RWPE2 (cell line): ENCODE measurements at regions not wholly inside any gene's neighbourhood (a gene's known extent, or its start where the extent isn't known, plus 50 kb on each side); places are given as distances from the start of the nearest gene placed in this dataset.

Experiments
- ATAC-seq: fragments of 200-7000 bp; cut with Tn5 transposase; 3 replicates; pipeline ENCODE4 v1.9.1; 2021; ENCODE audit warnings: low read depth
- DNase-seq: peaks from one replicate; pipeline ENCODE4 v3.0.0-alpha.2; 2020; ENCODE audit warnings: low spot score
- H3K27ac ChIP-seq: fragments of 450-650 bp; 2 replicates; pipeline ENCODE4 v1.5.1; 2017; ENCODE audit warnings: mild to moderate bottlenecking; ENCODE audit not compliant: poor library complexity, severe bottlenecking
- H3K27me3 ChIP-seq: fragments of 250-450 bp; sonication (Bioruptor Pico); 2 replicates; pipeline ENCODE4 v1.5.1; 2021; ENCODE audit warnings: mild to moderate bottlenecking, moderate library complexity; ENCODE audit not compliant: insufficient read depth, poor library complexity, severe bottlenecking
- H3K36me3 ChIP-seq: fragments of 250-450 bp; sonication (Bioruptor Pico); 2 replicates; pipeline ENCODE4 v1.5.1; 2020; ENCODE audit warnings: low read depth, mild to moderate bottlenecking, moderate library complexity
- H3K4me1 ChIP-seq: fragments of 250-450 bp; sonication (Bioruptor Pico); 2 replicates; pipeline ENCODE4 v1.5.1; 2021; ENCODE audit warnings: mild to moderate bottlenecking, moderate library complexity; ENCODE audit not compliant: insufficient read depth, poor library complexity, severe bottlenecking
- H3K4me3 ChIP-seq: fragments of 250-450 bp; sonication (Bioruptor Pico); 2 replicates; pipeline ENCODE4 v1.5.1; 2021; ENCODE audit warnings: mild to moderate bottlenecking, moderate library complexity; ENCODE audit not compliant: severe bottlenecking
- H3K9me3 ChIP-seq: fragments of 250-450 bp; sonication (Bioruptor Pico); 2 replicates; pipeline ENCODE4 v1.5.1; 2021; ENCODE audit warnings: mild to moderate bottlenecking, moderate library complexity; ENCODE audit not compliant: severe bottlenecking
- TF ChIP-seq, protein P1 (sequence below): fragments of 450-650 bp; IDR thresholded peaks from one replicate; pipeline ENCODE4 v1.5.1; 2017; ENCODE audit warnings: mild to moderate bottlenecking, moderate library complexity; ENCODE audit not compliant: poor library complexity, severe bottlenecking

DNA sequence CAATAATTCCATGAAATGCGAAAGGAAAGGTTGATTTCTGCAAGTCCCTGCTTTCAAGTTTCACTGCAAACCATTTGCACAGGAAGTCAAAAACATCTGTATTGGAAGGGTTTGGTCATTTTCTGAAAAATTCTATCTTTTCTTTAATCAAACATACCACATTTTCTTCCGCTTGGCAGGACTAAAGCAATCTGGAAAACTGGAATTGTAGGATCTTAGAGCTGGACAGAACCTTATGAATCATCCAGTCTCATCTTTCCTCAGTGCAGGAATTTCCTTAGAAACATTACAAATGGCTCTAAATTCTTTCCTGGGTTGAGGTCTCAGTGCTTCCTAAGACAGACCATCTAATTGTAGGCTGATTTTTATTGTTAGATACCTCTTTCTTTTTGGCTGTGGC, 111.5 kb upstream of the ELAC2 start:
- TF ChIP-seq, protein P1, sequence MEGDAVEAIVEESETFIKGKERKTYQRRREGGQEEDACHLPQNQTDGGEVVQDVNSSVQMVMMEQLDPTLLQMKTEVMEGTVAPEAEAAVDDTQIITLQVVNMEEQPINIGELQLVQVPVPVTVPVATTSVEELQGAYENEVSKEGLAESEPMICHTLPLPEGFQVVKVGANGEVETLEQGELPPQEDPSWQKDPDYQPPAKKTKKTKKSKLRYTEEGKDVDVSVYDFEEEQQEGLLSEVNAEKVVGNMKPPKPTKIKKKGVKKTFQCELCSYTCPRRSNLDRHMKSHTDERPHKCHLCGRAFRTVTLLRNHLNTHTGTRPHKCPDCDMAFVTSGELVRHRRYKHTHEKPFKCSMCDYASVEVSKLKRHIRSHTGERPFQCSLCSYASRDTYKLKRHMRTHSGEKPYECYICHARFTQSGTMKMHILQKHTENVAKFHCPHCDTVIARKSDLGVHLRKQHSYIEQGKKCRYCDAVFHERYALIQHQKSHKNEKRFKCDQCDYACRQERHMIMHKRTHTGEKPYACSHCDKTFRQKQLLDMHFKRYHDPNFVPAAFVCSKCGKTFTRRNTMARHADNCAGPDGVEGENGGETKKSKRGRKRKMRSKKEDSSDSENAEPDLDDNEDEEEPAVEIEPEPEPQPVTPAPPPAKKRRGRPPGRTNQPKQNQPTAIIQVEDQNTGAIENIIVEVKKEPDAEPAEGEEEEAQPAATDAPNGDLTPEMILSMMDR, result no peak
- H3K4me1 ChIP-seq, result no peaks in the 10 kb centered on the region
- ATAC-seq (no peak), DNase-seq (no peak)
- no peaks in the 10 kb centered on the region for H3K27me3 ChIP-seq
- no peak overlapping the region for H3K4me3 ChIP-seq
- H3K27ac ChIP-seq, result no peak overlapping the region
- H3K36me3 ChIP-seq, result no peaks in the 10 kb centered on the region
- H3K9me3 ChIP-seq, result no peaks in the 10 kb centered on the region

DNA sequence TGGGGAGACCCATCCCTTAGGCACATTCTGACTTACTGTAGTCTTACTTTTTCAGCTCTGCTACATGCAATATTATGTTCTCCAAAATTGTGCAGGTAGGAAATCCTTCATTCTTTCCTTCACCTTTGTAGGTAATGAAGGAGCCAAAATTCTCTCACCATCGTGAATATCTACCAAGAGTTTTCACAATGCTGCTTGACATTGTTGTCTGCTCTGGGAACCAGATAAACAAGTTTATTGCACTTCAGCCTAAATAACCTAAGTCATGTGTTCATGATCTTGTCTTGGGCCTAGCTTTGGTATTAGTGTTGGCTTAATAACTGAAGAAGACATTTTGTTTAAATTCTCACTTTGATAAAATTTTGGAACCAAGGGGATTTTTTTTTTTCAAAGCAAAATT, 110.8 kb upstream of the ELAC2 start:
- TF ChIP-seq, protein P1, result no peak

DNA sequence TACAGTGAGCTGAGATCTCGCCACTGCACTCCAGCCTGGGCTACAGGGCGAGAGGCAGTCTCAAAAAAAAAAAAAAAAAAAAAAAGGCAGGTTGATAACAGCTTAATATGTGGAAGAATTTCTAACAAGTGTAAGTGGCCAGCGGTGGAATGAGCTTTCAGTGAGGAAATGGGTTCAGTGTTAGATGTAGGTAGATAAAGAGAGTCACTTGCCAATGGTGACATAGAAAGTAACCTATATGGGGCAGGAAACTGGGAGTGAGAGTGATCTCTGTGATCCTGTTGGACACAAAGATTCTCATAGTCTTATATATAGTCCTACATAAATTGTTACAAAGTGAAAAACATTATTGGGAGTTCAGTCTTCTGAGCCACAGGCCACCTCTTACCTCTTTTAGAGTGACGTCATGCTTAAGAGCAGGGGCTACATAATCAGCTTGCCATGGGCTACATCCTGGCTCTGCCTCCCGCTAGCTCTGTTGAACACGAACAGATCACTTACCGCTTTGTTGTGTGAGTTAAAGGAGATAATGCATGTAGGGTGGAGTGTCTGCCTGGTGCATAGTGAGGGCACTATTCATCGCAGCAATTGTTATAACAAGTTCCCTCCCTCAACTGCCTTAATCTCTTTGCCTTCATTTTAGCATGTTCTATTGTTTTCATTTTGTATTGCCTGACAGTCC, 110.2 kb upstream of the ELAC2 start:
- H3K4me1 ChIP-seq, result no peaks in the 10 kb centered on the region
- no peak for ATAC-seq
- H3K4me3 ChIP-seq, result no peak overlapping the region
- no peak overlapping the region for H3K27ac ChIP-seq
- TF ChIP-seq, protein P1, result no peak
- no peaks in the 10 kb centered on the region for H3K36me3 ChIP-seq
- no peaks in the 10 kb centered on the region for H3K27me3 ChIP-seq
- no peaks in the 10 kb centered on the region for H3K9me3 ChIP-seq
- DNase-seq, result no peak

More for the DNA sequence above, 110.8 kb upstream of the ELAC2 start:
- Histone ChIP-seq H3K27ac (no peak overlapping the region), H3K4me3 (no peak overlapping the region), H3K27me3 (no peaks in the 10 kb centered on the region), H3K4me1 (no peaks in the 10 kb centered on the region), H3K36me3 (no peaks in the 10 kb centered on the region), H3K9me3 (no peaks in the 10 kb centered on the region)
- DNase-seq (no peak), ATAC-seq (no peak)

DNA sequence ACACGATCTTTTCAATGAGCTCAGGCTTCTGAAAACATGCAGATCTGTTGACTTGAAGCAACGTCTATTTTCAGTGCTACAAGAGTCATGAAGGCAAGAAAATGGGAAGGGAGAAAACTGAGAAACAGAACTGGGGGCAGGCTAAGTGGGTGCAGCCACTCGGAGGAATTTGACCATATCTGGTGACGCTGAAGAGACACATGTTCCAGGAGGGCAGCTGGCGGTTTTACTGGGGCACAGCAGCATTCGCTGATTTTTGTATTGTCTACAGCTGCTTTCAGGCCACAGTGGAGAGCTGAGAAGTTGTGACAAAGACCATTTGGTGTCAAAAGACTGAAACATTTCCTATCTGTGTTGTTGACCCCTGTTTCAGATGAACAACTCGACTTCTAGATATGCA, 103.0 kb upstream of the ELAC2 start:
- Histone ChIP-seq H3K27me3 (no peaks in the 10 kb centered on the region), H3K36me3 (no peaks in the 10 kb centered on the region), H3K4me1 (no peaks in the 10 kb centered on the region), H3K4me3 (no peak overlapping the region), H3K9me3 (no peaks in the 10 kb centered on the region), H3K27ac (no peak overlapping the region)
- no peak for DNase-seq
- TF ChIP-seq, protein P1, result no peak
- no peak for ATAC-seq

DNA sequence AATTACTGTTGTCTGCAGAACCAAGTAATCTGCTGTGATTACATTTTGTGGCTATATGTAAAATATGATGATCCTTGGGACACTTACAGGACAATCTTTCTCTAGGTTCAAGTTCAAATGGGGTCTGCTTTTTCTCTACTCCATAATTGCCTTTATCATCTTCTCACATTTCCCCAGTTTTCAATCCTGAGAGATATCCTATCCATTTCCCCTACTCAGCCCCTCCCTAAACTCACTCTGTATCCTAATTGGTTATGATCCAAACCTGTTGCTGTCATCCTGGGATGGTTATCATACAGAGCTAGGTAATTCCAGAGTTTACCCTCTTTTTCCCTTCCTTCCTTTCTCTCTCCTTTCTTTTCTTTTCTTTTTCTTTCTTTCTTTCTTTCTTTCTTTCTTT, 100.5 kb upstream of the ELAC2 start:
- Histone ChIP-seq H3K4me3 (no peak overlapping the region), H3K9me3 (no peaks in the 10 kb centered on the region), H3K27me3 (peaks cover 15% of the 10 kb centered on the region), H3K4me1 (no peaks in the 10 kb centered on the region), H3K36me3 (no peaks in the 10 kb centered on the region), H3K27ac (no peak overlapping the region)
- ATAC-seq (no peak), DNase-seq (no peak)
- TF ChIP-seq, protein P1, result no peak
